BLaER1 (cell line): ENCODE measurements at regions not wholly inside any gene's neighbourhood (a gene's known extent, or its start where the extent isn't known, plus 50 kb on each side); places are given as distances from the start of the nearest gene placed in this dataset.

ENCODE experiments used
- H3K27ac ChIP-seq: shearing (Covaris generic); formaldehyde crosslinking; 2 replicates; pipeline ENCODE4 v1.8.1; 2022
- H3K27me3 ChIP-seq: shearing (Covaris generic); formaldehyde crosslinking; 2 replicates; pipeline ENCODE4 v1.8.1; 2022
- H3K36me3 ChIP-seq: shearing (Covaris generic); formaldehyde crosslinking; 2 replicates; pipeline ENCODE4 v1.8.1; 2022
- H3K4me1 ChIP-seq: shearing (Covaris generic); formaldehyde crosslinking; 2 replicates; pipeline ENCODE4 v1.8.1; 2022
- H3K4me2 ChIP-seq: shearing (Covaris generic); formaldehyde crosslinking; 2 replicates; pipeline ENCODE4 v1.8.1; 2022
- H3K4me3 ChIP-seq: shearing (Covaris generic); formaldehyde crosslinking; 2 replicates; pipeline ENCODE4 v1.8.1; 2022
- H3K9ac ChIP-seq: shearing (Covaris generic); formaldehyde crosslinking; 2 replicates; pipeline ENCODE4 v1.8.1; 2022
- H3K9me3 ChIP-seq: shearing (Covaris generic); formaldehyde crosslinking; 2 replicates; pipeline ENCODE4 v1.8.1; 2022
- H4K20me1 ChIP-seq: shearing (Covaris generic); formaldehyde crosslinking; 2 replicates; pipeline ENCODE4 v1.8.1; 2022
- Cebpa-rat ChIP-seq: shearing (Covaris generic); IDR thresholded peaks from 2 replicates; pipeline ENCODE4 v1.8.1; 2022

GRCh38 chr18:45510656-45511055 lies 104.6 kb upstream of the SLC14A2 start:
- no peaks in the 10 kb centered on the region for H3K27me3 ChIP-seq
- no peaks in the 10 kb centered on the region for H3K36me3 ChIP-seq
- H3K4me1 ChIP-seq = no peaks in the 10 kb centered on the region
- no peak overlapping the region for H3K27ac ChIP-seq
- no peaks in the 10 kb centered on the region for H4K20me1 ChIP-seq
- no peak for TF ChIP-seq Cebpa-rat
- peaks cover 8% of the 10 kb centered on the region for H3K9me3 ChIP-seq
- H3K4me3 ChIP-seq = no peak overlapping the region
- no peak overlapping the region for H3K9ac ChIP-seq
- no peak overlapping the region for H3K4me2 ChIP-seq

- no peak overlapping the region for H3K4me3 ChIP-seq
- H3K36me3 ChIP-seq = no peaks in the 10 kb centered on the region
- H3K27me3 ChIP-seq = no peaks in the 10 kb centered on the region
- H4K20me1 ChIP-seq = no peaks in the 10 kb centered on the region
- no peak overlapping the region for H3K27ac ChIP-seq
- TF ChIP-seq Cebpa-rat = no peak
- H3K4me1 ChIP-seq = no peaks in the 10 kb centered on the region
- no peak overlapping the region for H3K4me2 ChIP-seq
- no peak overlapping the region for H3K9ac ChIP-seq
- peaks cover 8% of the 10 kb centered on the region for H3K9me3 ChIP-seq
Observed at GRCh38 chr18:45512363-45512953, 102.8 kb upstream of the SLC14A2 start.

- no peak for TF ChIP-seq Cebpa-rat
- Histone ChIP-seq H3K36me3 (no peaks in the 10 kb centered on the region), H3K27me3 (no peaks in the 10 kb centered on the region), H3K9ac (no peak overlapping the region), H3K4me2 (no peak overlapping the region), H3K27ac (no peak overlapping the region), H3K9me3 (peaks cover 8% of the 10 kb centered on the region), H3K4me3 (no peak overlapping the region), H4K20me1 (no peaks in the 10 kb centered on the region), H3K4me1 (no peaks in the 10 kb centered on the region)
Observed at GRCh38 chr18:45517181-45517741, 98.0 kb upstream of the SLC14A2 start.

- Histone ChIP-seq H3K9me3 (peaks cover 8% of the 10 kb centered on the region), H3K27me3 (no peaks in the 10 kb centered on the region), H3K27ac (no peak overlapping the region), H3K4me3 (no peak overlapping the region), H3K4me2 (no peak overlapping the region), H4K20me1 (no peaks in the 10 kb centered on the region), H3K36me3 (no peaks in the 10 kb centered on the region), H3K9ac (no peak overlapping the region), H3K4me1 (no peaks in the 10 kb centered on the region)
- no peak for TF ChIP-seq Cebpa-rat
Observed at GRCh38 chr18:45518311-45519155, 96.7 kb upstream of the SLC14A2 start.

GRCh38 chr18:45519411-45520280 lies 95.6 kb upstream of the SLC14A2 start:
- no peaks in the 10 kb centered on the region for H3K9me3 ChIP-seq
- H3K27ac ChIP-seq = no peak overlapping the region
- no peaks in the 10 kb centered on the region for H3K27me3 ChIP-seq
- H3K36me3 ChIP-seq = no peaks in the 10 kb centered on the region
- no peaks in the 10 kb centered on the region for H4K20me1 ChIP-seq
- no peaks in the 10 kb centered on the region for H3K4me1 ChIP-seq
- TF ChIP-seq Cebpa-rat = no peak
- H3K9ac ChIP-seq = no peak overlapping the region
- no peak overlapping the region for H3K4me3 ChIP-seq
- H3K4me2 ChIP-seq = no peak overlapping the region

- Histone ChIP-seq H3K27ac (no peak overlapping the region), H3K4me1 (no peaks in the 10 kb centered on the region), H3K9ac (no peak overlapping the region), H3K36me3 (no peaks in the 10 kb centered on the region), H3K4me2 (no peak overlapping the region), H3K9me3 (no peaks in the 10 kb centered on the region), H3K4me3 (no peak overlapping the region), H4K20me1 (no peaks in the 10 kb centered on the region), H3K27me3 (no peaks in the 10 kb centered on the region)
- TF ChIP-seq Cebpa-rat = no peak
Observed at GRCh38 chr18:45521136-45521535, 94.1 kb upstream of the SLC14A2 start.

GRCh38 chr18:45521777-45522176 lies 93.5 kb upstream of the SLC14A2 start:
- H3K27me3 ChIP-seq = no peaks in the 10 kb centered on the region
- TF ChIP-seq Cebpa-rat = no peak
- no peak overlapping the region for H3K9ac ChIP-seq
- no peaks in the 10 kb centered on the region for H3K36me3 ChIP-seq
- no peaks in the 10 kb centered on the region for H3K9me3 ChIP-seq
- H3K4me1 ChIP-seq = no peaks in the 10 kb centered on the region
- no peak overlapping the region for H3K4me3 ChIP-seq
- H4K20me1 ChIP-seq = no peaks in the 10 kb centered on the region
- no peak overlapping the region for H3K27ac ChIP-seq
- H3K4me2 ChIP-seq = no peak overlapping the region

GRCh38 chr18:45522371-45522770 lies 92.9 kb upstream of the SLC14A2 start:
- Histone ChIP-seq H3K4me2 (no peak overlapping the region), H3K36me3 (no peaks in the 10 kb centered on the region), H3K9ac (no peak overlapping the region), H3K4me3 (no peak overlapping the region), H3K27me3 (no peaks in the 10 kb centered on the region), H3K9me3 (no peaks in the 10 kb centered on the region), H4K20me1 (no peaks in the 10 kb centered on the region), H3K27ac (no peak overlapping the region), H3K4me1 (no peaks in the 10 kb centered on the region)
- TF ChIP-seq Cebpa-rat = no peak

GRCh38 chr18:45525301-45525700 lies 90.0 kb upstream of the SLC14A2 start:
- TF ChIP-seq Cebpa-rat = no peak
- H3K9ac ChIP-seq = no peak overlapping the region
- H4K20me1 ChIP-seq = no peaks in the 10 kb centered on the region
- H3K4me2 ChIP-seq = no peak overlapping the region
- no peaks in the 10 kb centered on the region for H3K9me3 ChIP-seq
- no peak overlapping the region for H3K27ac ChIP-seq
- H3K4me3 ChIP-seq = no peak overlapping the region
- H3K4me1 ChIP-seq = no peaks in the 10 kb centered on the region
- no peaks in the 10 kb centered on the region for H3K36me3 ChIP-seq
- H3K27me3 ChIP-seq = no peaks in the 10 kb centered on the region
